HL-60 (cell line): ENCODE measurements at regions not wholly inside any gene's neighbourhood (a gene's known extent, or its start where the extent isn't known, plus 50 kb on each side); places are given as distances from the start of the nearest gene placed in this dataset.
"Not testable (repeated sequence)": the region's sequence is repeated elsewhere in the genome, so short reads cannot be mapped to it uniquely, and the experiment has no call there.

ENCODE experiments used
- DNase-seq, 2 experiments: peaks; one replicate each; pipeline ENCODE4 v3.0.0-alpha.2; 2010 to 2020; ENCODE audit warnings: low read depth in 1 of 2, low spot score in 1 of 2
- H3K27ac ChIP-seq: fragments of 250-450 bp; sonication (Bioruptor Pico); replicated peaks from 2 replicates; pipeline ENCODE4 v1.5.1; 2020; ENCODE audit warnings: mild to moderate bottlenecking, moderate library complexity
- H3K27me3 ChIP-seq: fragments of 250-450 bp; sonication (Bioruptor Pico); 2 replicates; pipeline ENCODE4 v1.5.1; 2021; ENCODE audit warnings: mild to moderate bottlenecking, moderate library complexity; ENCODE audit not compliant: insufficient read depth, poor library complexity, severe bottlenecking
- H3K4me3 ChIP-seq: replicated peaks from 2 replicates; pipeline ENCODE4 v1.5.1; 2011; ENCODE audit warnings: mild to moderate bottlenecking, control low read depth, low read length; ENCODE audit not compliant: insufficient read depth
- GABPA ChIP-seq: IDR thresholded peaks from 2 replicates; pipeline ENCODE4 v1.6.1; 2012; ENCODE audit warnings: low read depth
- POLR2AphosphoS5 ChIP-seq: IDR thresholded peaks from 2 replicates; pipeline ENCODE4 v1.6.1; 2012; ENCODE audit warnings: low read depth
- SPI1 ChIP-seq: IDR thresholded peaks from 2 replicates; pipeline ENCODE4 v1.6.1; 2012; ENCODE audit warnings: low read depth, mild to moderate bottlenecking, borderline replicate concordance
- TF ChIP-seq, protein P1 (sequence below): IDR thresholded peaks from one replicate; pipeline ENCODE4 v1.5.1; 2011; ENCODE audit warnings: low read length, control low read depth, inconsistent platforms; ENCODE audit not compliant: insufficient read depth
- TF ChIP-seq, protein P2 (sequence below): IDR thresholded peaks from 2 replicates; pipeline ENCODE4 v1.6.1; 2012; ENCODE audit warnings: low read depth; ENCODE audit not compliant: insufficient replicate concordance

DNA sequence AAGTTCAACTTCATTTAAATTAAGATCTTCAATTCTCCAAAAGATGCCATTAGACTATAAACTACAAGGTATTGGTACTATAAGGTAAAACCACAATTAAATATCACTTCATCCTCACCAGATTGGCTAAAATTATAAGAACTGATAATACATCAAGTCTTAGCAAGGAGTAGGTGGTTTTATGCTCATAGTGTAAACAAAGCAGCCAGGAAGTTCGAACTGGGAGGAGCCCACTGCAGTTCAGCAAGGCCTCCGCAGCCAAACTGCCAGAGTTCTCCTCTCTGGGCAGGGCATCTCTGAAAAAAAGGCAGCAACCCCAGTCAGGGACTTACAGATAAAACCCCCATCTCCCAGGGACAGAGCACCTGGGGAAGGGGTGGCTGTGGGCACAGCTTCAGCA lies 91.6 kb upstream of the SETMAR start:
- H3K27me3 ChIP-seq: no peaks in the 10 kb centered on the region
- no peak for TF ChIP-seq GABPA
- TF ChIP-seq SPI1: no peak
- TF ChIP-seq POLR2AphosphoS5: no peak
- TF ChIP-seq, protein P1, sequence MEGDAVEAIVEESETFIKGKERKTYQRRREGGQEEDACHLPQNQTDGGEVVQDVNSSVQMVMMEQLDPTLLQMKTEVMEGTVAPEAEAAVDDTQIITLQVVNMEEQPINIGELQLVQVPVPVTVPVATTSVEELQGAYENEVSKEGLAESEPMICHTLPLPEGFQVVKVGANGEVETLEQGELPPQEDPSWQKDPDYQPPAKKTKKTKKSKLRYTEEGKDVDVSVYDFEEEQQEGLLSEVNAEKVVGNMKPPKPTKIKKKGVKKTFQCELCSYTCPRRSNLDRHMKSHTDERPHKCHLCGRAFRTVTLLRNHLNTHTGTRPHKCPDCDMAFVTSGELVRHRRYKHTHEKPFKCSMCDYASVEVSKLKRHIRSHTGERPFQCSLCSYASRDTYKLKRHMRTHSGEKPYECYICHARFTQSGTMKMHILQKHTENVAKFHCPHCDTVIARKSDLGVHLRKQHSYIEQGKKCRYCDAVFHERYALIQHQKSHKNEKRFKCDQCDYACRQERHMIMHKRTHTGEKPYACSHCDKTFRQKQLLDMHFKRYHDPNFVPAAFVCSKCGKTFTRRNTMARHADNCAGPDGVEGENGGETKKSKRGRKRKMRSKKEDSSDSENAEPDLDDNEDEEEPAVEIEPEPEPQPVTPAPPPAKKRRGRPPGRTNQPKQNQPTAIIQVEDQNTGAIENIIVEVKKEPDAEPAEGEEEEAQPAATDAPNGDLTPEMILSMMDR: no peak
- TF ChIP-seq, protein P2, sequence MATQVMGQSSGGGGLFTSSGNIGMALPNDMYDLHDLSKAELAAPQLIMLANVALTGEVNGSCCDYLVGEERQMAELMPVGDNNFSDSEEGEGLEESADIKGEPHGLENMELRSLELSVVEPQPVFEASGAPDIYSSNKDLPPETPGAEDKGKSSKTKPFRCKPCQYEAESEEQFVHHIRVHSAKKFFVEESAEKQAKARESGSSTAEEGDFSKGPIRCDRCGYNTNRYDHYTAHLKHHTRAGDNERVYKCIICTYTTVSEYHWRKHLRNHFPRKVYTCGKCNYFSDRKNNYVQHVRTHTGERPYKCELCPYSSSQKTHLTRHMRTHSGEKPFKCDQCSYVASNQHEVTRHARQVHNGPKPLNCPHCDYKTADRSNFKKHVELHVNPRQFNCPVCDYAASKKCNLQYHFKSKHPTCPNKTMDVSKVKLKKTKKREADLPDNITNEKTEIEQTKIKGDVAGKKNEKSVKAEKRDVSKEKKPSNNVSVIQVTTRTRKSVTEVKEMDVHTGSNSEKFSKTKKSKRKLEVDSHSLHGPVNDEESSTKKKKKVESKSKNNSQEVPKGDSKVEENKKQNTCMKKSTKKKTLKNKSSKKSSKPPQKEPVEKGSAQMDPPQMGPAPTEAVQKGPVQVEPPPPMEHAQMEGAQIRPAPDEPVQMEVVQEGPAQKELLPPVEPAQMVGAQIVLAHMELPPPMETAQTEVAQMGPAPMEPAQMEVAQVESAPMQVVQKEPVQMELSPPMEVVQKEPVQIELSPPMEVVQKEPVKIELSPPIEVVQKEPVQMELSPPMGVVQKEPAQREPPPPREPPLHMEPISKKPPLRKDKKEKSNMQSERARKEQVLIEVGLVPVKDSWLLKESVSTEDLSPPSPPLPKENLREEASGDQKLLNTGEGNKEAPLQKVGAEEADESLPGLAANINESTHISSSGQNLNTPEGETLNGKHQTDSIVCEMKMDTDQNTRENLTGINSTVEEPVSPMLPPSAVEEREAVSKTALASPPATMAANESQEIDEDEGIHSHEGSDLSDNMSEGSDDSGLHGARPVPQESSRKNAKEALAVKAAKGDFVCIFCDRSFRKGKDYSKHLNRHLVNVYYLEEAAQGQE: no peak
- no peak overlapping the region for H3K27ac ChIP-seq
- H3K4me3 ChIP-seq: no peak overlapping the region
- DNase-seq: no peak

DNA sequence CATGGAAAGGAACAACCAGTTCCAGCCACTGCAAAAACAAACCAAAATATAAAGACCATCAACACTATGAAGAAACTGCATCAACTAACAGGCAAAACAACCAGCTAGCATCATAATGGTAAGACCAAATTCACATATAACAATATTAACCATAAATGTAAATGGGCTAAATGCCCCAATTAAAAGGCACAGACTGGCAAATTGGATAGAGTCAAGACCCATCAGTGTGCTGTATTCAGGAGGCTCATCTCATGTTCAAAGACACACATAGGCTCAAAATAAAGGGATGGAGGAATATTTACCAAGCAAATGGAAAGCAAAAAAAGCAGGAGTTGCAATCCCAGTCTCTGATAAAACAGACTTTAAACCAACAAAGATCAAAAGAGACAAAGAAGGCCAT lies 89.7 kb upstream of the SETMAR start:
- not testable (repeated sequence) for H3K27ac ChIP-seq, H3K4me3 ChIP-seq, H3K27me3 ChIP-seq, DNase-seq

DNA sequence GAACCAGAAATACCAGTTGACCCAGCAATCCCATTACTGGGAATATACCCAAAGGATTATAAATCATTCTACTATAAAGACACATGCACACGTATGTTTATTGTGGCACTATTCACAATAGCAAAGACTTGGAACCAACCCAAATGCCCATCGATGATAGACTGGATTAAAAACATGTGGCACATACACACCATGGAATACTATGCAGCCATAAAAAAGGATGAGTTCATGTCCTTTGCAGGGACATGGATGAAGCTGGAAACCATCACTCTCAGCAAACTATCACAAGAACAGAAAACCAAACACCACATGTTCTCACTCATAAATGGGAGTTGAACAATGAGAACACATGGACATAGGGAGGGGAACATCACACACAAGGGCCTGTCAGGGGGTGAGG lies 86.2 kb upstream of the SETMAR start:
- not testable (repeated sequence) for DNase-seq, H3K27ac ChIP-seq, H3K27me3 ChIP-seq, H3K4me3 ChIP-seq

DNA sequence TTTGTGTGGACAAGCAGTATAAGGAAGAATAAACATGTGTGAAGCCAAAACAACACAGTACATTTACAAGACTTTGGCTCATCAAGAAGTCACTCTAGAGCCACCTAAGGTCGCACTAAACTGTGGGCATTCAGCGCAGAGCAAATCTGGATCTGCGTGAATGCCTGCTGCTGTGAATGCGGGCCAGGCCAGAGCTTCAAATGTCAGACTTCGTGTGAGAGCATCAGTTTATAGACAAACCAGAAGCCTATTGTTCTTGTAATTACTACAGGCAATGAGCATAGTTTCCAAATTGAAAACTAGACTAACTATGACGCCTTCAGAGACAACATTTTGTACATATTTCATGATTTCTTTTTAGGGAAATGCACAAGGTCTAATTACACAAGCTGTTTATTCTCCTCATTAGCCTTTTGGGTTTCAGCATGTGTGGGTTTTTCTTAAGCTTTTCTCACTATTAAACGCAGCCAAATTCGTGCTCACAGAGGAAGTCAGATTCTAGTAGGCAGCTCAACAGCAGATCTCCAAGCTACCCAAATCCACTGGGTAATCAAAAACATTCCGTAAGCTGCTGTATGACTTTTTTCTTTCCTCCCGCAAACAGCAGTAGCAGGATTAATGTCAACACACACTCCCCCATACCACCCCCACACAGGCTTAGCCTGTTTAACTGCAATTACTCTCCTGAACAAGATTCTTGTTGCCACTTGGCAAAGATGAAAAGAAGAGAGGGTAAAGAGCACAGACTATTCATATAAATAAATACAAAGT lies 84.5 kb upstream of the SETMAR start:
- TF ChIP-seq SPI1: no peak
- TF ChIP-seq, protein P1: no peak
- DNase-seq: no peak
- no peaks in the 10 kb centered on the region for H3K27me3 ChIP-seq
- H3K4me3 ChIP-seq: no peak overlapping the region
- H3K27ac ChIP-seq: no peak overlapping the region

DNA sequence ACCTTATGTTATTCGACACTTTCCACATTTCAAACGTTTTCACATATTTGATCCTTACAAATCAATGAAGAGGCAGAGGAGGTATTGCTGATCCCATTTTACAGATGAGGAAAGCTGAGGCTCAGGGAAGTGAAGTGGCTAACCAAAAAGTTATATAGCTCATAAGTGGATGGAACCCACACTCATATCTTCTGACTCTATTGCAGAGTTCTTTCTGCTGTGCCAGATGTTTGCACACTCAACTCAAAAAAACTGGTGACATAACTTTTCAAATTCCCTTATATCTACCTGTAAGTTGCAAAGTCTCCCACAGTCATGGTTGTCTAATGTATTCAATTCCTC lies 84.0 kb upstream of the SETMAR start:
- TF ChIP-seq, protein P1: no peak
- TF ChIP-seq POLR2AphosphoS5 (no peak), GABPA (no peak), SPI1 (no peak)
- TF ChIP-seq, protein P2: no peak
- no peak overlapping the region for H3K4me3 ChIP-seq
- DNase-seq: no peak
- H3K27ac ChIP-seq: no peak overlapping the region
- no peaks in the 10 kb centered on the region for H3K27me3 ChIP-seq
